ENCODE measurements at regions not wholly inside any gene's neighbourhood (a gene's known extent, or its start where the extent isn't known, plus 50 kb on each side); places are given as distances from the start of the nearest gene placed in this dataset.
A peak's percentile ranks its signal among the peaks of the same experiment; 100 is the strongest.

DNA sequence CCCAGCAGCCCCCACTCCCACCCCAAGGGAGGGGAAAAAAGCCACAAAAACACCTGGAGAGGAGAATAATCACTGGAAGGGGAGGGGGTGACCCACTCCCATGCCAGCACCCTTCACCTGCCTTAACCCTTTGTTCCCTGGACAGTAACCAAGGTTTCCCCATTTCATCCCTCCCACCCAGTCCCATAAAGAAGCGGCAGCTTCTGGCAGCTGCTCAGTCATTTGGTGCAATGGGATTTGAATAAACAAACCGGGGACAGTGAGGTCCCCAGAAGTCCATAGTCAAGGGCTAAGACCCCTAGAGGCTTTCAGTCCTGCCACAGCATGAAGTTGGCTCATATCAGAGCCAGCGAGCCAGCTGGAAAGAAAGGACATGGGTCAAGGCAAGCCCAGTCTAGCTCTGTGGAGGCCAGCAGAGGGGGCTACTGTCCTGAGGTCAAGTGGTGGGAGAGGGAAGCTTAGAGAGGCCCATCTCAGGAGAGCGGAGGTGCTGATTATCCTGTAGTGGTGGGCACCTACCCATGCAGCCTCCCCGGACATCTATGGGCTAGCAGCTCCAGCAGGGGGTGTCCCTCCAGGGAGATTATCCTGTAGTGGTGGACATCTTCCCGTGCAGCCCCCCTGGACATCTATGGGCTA, 58.9 kb upstream of the LBX1 start:
- H3K27ac ChIP-seq = no peak overlapping the region
- ATAC-seq (no peak), DNase-seq (no peak)
- no peaks in the 10 kb centered on the region for H3K9me3 ChIP-seq
- in situ Hi-C loops (cut with MboI; ENCODE audit: low sequenced_read_pairs in 4 of 4) = no loop called here
- H3K4me1 ChIP-seq = peaks cover 0 to 5% of the 10 kb centered on the region in 2 donors
- H3K36me3 ChIP-seq = no peaks in the 10 kb centered on the region
- no peak overlapping the region for H3K4me3 ChIP-seq
- TF ChIP-seq, protein P1, sequence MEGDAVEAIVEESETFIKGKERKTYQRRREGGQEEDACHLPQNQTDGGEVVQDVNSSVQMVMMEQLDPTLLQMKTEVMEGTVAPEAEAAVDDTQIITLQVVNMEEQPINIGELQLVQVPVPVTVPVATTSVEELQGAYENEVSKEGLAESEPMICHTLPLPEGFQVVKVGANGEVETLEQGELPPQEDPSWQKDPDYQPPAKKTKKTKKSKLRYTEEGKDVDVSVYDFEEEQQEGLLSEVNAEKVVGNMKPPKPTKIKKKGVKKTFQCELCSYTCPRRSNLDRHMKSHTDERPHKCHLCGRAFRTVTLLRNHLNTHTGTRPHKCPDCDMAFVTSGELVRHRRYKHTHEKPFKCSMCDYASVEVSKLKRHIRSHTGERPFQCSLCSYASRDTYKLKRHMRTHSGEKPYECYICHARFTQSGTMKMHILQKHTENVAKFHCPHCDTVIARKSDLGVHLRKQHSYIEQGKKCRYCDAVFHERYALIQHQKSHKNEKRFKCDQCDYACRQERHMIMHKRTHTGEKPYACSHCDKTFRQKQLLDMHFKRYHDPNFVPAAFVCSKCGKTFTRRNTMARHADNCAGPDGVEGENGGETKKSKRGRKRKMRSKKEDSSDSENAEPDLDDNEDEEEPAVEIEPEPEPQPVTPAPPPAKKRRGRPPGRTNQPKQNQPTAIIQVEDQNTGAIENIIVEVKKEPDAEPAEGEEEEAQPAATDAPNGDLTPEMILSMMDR (IDR thresholded peaks at IDR 0.05 in 4 of 5, conservative IDR thresholded peaks at IDR 0.05 in 1 of 5) = no peak
- TF ChIP-seq POLR2A (IDR thresholded peaks at IDR 0.05) = no peak
- intact Hi-C loops (cut with DNase I; ENCODE audit: low total_unique reads) = no loop called here
- H3K27me3 ChIP-seq = peaks cover 16 to 17% (median 16%) of the 10 kb centered on the region in 3 donors

DNA sequence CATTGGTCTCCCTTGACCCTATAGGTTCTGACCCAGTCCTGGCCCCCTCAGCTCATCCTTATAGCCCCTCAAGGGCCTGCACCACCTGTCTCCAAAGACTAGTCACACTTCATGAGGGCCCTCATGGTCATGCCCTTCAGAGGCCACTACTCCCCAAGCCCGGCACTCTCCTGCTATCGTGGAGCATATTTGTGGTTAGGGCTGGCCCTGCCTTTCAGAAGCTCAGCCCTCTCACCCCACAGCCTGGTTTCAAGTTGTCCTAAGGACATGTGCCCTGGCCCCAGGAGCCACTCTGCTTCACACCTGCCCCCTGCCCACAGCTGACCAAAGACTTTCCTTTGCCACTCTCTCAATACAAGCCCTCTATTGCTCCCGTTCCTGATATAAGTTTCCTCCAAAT, 60.3 kb upstream of the LBX1 start:
- Histone ChIP-seq H3K4me3 (no peak overlapping the region), H3K27me3 (peaks cover 9 to 11% (median 10%) of the 10 kb centered on the region in 3 donors), H3K9me3 (no peaks in the 10 kb centered on the region), H3K36me3 (no peaks in the 10 kb centered on the region), H3K27ac (no peak overlapping the region), H3K4me1 (peaks cover 0 to 5% of the 10 kb centered on the region in 2 donors)
- no peak for ATAC-seq
- in situ Hi-C loops (cut with MboI; ENCODE audit: low sequenced_read_pairs in 4 of 4) = no loop called here
- DNase-seq = no peak
- TF ChIP-seq POLR2A (IDR thresholded peaks at IDR 0.05) = no peak
- TF ChIP-seq, protein P1 (IDR thresholded peaks at IDR 0.05 in 4 of 5, conservative IDR thresholded peaks at IDR 0.05 in 1 of 5) = no peak
- intact Hi-C loops (cut with DNase I; ENCODE audit: low total_unique reads) = no loop called here

DNA sequence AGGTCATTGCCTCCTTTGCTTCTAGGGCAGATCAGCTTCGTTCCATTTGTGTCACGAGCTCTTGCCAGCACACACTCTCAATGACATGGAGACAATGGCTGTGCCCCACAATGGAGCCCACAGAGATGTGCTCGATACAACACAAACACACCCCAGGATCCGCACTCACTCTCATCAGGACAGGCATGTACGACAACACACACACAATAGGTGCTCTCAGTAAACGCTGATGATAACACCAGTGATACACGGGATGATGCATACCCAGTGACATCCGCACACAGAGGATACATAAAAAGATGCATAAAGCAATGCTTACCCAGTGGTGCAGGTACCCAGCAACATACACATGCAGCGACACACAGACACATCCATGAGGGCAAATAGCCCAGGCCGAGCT, 61.2 kb upstream of the LBX1 start:
- no peak for TF ChIP-seq POLR2A (IDR thresholded peaks at IDR 0.05)
- TF ChIP-seq, protein P1 (IDR thresholded peaks at IDR 0.05 in 4 of 5, conservative IDR thresholded peaks at IDR 0.05 in 1 of 5) = no peak
- Histone ChIP-seq H3K4me1 (peaks cover 0 to 5% of the 10 kb centered on the region in 2 donors), H3K36me3 (no peaks in the 10 kb centered on the region), H3K4me3 (no peak overlapping the region), H3K27me3 (peaks cover 0 to 2% (median 1%) of the 10 kb centered on the region in 3 donors), H3K27ac (no peak overlapping the region), H3K9me3 (no peaks in the 10 kb centered on the region)
- ATAC-seq (no peak), DNase-seq (no peak)
- intact Hi-C loops (cut with DNase I; ENCODE audit: low total_unique reads) (loop anchor here (2.0 to 5.0 kb wide), 3 partner anchors 18 to 63 kb away; partner anchors contain the start of gene LBX1), in situ Hi-C loops (cut with MboI; ENCODE audit: low sequenced_read_pairs in 4 of 4) (loop anchor here in 2 of 4 donors (5.0 to 10.0 kb wide), 2 partner anchors 78 to 274 kb away; no protein-coding TSS in a partner anchor)

DNA sequence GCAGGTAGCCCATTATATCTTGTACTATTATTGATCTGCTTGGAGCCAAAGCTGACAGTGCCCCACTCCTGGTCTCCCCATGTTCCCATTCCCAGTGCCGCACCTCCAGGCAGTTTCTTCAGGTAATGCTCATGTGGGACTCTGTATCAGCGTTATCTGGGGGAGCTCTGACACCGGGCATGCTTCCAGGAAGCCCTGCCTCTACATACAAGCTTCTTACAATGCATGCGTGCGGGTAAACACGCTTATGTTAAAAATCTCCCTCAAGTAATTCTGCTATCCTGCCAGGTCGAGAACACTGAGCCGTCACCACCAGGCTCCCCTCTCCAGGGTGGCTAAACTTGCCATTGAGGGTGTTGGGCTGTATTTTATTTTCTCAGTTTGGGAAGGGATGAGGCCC, 61.6 kb upstream of the LBX1 start:
- peak in 1 of 2 donors; percentile 2 for ATAC-seq
- TF ChIP-seq POLR2A (IDR thresholded peaks at IDR 0.05) = no peak
- TF ChIP-seq, protein P1 (IDR thresholded peaks at IDR 0.05 in 4 of 5, conservative IDR thresholded peaks at IDR 0.05 in 1 of 5) = no peak
- Histone ChIP-seq H3K27me3 (no peaks in the 10 kb centered on the region), H3K27ac (peak overlapping the region in 1 of 4 donors; percentile 84), H3K4me1 (peaks cover 0 to 5% of the 10 kb centered on the region in 2 donors), H3K4me3 (peak overlapping the region in 1 of 4 donors; percentile 95), H3K36me3 (no peaks in the 10 kb centered on the region), H3K9me3 (no peaks in the 10 kb centered on the region)
- intact Hi-C loops (cut with DNase I; ENCODE audit: low total_unique reads) (loop anchor here (1.0 to 5.0 kb wide), 4 partner anchors 18 to 78 kb away; partner anchors contain the start of gene LBX1), in situ Hi-C loops (cut with MboI; ENCODE audit: low sequenced_read_pairs in 4 of 4) (loop anchor here in 2 of 4 donors (5.0 to 10.0 kb wide), 2 partner anchors 79 to 274 kb away; no protein-coding TSS in a partner anchor)
- DNase-seq = no peak

Measured in gastrocnemius medialis (tissue), 4 donors.